B cell (primary cell): ENCODE measurements at regions not wholly inside any gene's neighbourhood (a gene's known extent, or its start where the extent isn't known, plus 50 kb on each side); places are given as distances from the start of the nearest gene placed in this dataset.

Experiments used
- ATAC-seq: fragments of 200-7000 bp; cut with Tn5 transposase; one replicate; pipeline ENCODE4 v1.10.0; 2021; ENCODE audit warnings: low read depth, mild to moderate bottlenecking, moderate number of reproducible peaks, moderate library complexity
- CTCF ChIA-PET: fragments of 350-600 bp; sonication (Branson Sonifier 250); formaldehyde crosslinking; loops from one replicate; lab custom pipeline; 2021; ENCODE audit warnings: antibody characterized with exemption, inconsistent platforms; lab: Charles Lee
- POLR2A ChIA-PET: fragments of 350-600 bp; sonication (Branson Sonifier 250); formaldehyde crosslinking; loops from one replicate; lab custom pipeline; 2021; ENCODE audit warnings: antibody characterized with exemption; lab: Charles Lee
- DNase-seq: peaks from one replicate; pipeline ENCODE4 v3.0.0; 2013
- H2AFZ ChIP-seq: 2 replicates; pipeline ENCODE4 v1.6.1; 2012; ENCODE audit warnings: mild to moderate bottlenecking, low read depth, low read length; ENCODE audit not compliant: insufficient read depth, poor library complexity, severe bottlenecking
- H3K27ac ChIP-seq, 2 donors: 1 replicate in 1 of 2; 2 replicates in 1 of 2; pipeline ENCODE4 v1.5.1; 2012 to 2013; ENCODE audit warnings: low read length in 2 of 2, mild to moderate bottlenecking in 2 of 2, moderate library complexity in 1 of 2
- H3K27me3 ChIP-seq, 4 experiments: fragments of 200-600 bp in 1 of 4; sonication (generic) in 1 of 4; replicated peaks in 1 of 4; 1 replicate in 2 of 4; 2 replicates in 2 of 4; pipeline versions ENCODE4 v1.6.1 to v1.7.0; 2013 to 2016; ENCODE audit warnings: low read length in 3 of 4, mild to moderate bottlenecking in 2 of 4, mixed read lengths in 1 of 4, moderate library complexity in 1 of 4; ENCODE audit not compliant: insufficient read depth in 4 of 4, control insufficient read depth in 3 of 4; ENCODE audit errors: control extremely low read depth in 1 of 4
- H3K36me3 ChIP-seq, 2 experiments: replicated peaks in 1 of 2; 1 replicate in 1 of 2; 2 replicates in 1 of 2; pipeline versions ENCODE4 v1.6.1 to v1.7.1; 2013; ENCODE audit warnings: low read length in 1 of 2; ENCODE audit not compliant: insufficient read depth in 2 of 2, control insufficient read depth in 1 of 2; ENCODE audit errors: control extremely low read depth in 1 of 2, extremely low read depth in 1 of 2
- H3K4me1 ChIP-seq, 2 donors: fragments of 200-600 bp in 1 of 2; sonication (generic) in 1 of 2; 1 replicate in 1 of 2; 2 replicates in 1 of 2; pipeline versions ENCODE4 v1.5.1 to v1.6.1; 2013 to 2017; ENCODE audit warnings: low read length in 2 of 2; ENCODE audit not compliant: control insufficient read depth in 2 of 2, insufficient read depth in 2 of 2
- H3K4me2 ChIP-seq: replicated peaks from 2 replicates; pipeline ENCODE3; 2012; ENCODE audit warnings: mild to moderate bottlenecking, low read depth, low read length; ENCODE audit not compliant: poor library complexity, severe bottlenecking
- H3K4me3 ChIP-seq, 5 experiments: fragments of 200-600 bp in 1 of 5; sonication (generic) in 1 of 5; 1 replicate in 3 of 5; 2 replicates in 2 of 5; pipeline versions ENCODE4 v1.5.1 to v1.7.0; 2011 to 2016; ENCODE audit warnings: low read length in 4 of 5, mild to moderate bottlenecking in 4 of 5, low read depth in 2 of 5, control low read depth in 1 of 5, moderate library complexity in 1 of 5; ENCODE audit not compliant: insufficient read depth in 1 of 5; ENCODE audit errors: control extremely low read depth in 1 of 5, extremely low read depth in 1 of 5
- H3K79me2 ChIP-seq: fragments of 200-600 bp; sonication (generic); one replicate; pipeline ENCODE4 v1.6.0; 2016; ENCODE audit warnings: low read length; ENCODE audit not compliant: control insufficient read depth, insufficient read depth
- H3K9ac ChIP-seq: fragments of 200-600 bp; sonication (generic); 2 replicates; pipeline ENCODE4 v1.6.1; 2017; ENCODE audit warnings: mild to moderate bottlenecking, low read length, moderate library complexity
- H3K9me3 ChIP-seq, 3 donors: one replicate each; pipeline versions ENCODE4 v1.6.1 to v1.7.1; 2013; ENCODE audit warnings: low read length in 2 of 3; ENCODE audit not compliant: control insufficient read depth in 2 of 3, insufficient read depth in 1 of 3; ENCODE audit errors: control extremely low read depth in 1 of 3
- H4K20me1 ChIP-seq: 2 replicates; pipeline ENCODE4 v1.6.0; 2012; ENCODE audit warnings: mild to moderate bottlenecking, low read length; ENCODE audit not compliant: insufficient read depth, control insufficient read depth, poor library complexity, severe bottlenecking
- H3K27ac Mint-ChIP-seq: one replicate; pipeline ENCODE4 v1.8.0; 2021; ENCODE audit warnings: mixed read lengths
- H3K27me3 Mint-ChIP-seq: one replicate; pipeline ENCODE4 v1.8.0; 2021; ENCODE audit warnings: mixed read lengths
- H3K4me1 Mint-ChIP-seq: one replicate; pipeline ENCODE4 v1.8.0; 2021; ENCODE audit warnings: mixed read lengths
- H3K4me3 Mint-ChIP-seq: one replicate; pipeline ENCODE4 v1.8.0; 2021; ENCODE audit warnings: mixed read lengths
- H3K9me3 Mint-ChIP-seq: one replicate; pipeline ENCODE4 v1.8.0; 2022; ENCODE audit warnings: mixed read lengths; ENCODE audit not compliant: insufficient read depth
- CTCF ChIP-seq: fragments of 200-600 bp; IDR thresholded peaks from one replicate; pipeline ENCODE4 v1.8.0; 2022; ENCODE audit warnings: antibody characterized with exemption, mild to moderate bottlenecking
- EZH2 ChIP-seq: IDR thresholded peaks from 2 replicates; pipeline ENCODE4 v1.6.1; 2012; ENCODE audit warnings: borderline replicate concordance, low read depth, mild to moderate bottlenecking, moderate library complexity, low read length; ENCODE audit not compliant: insufficient read depth, poor library complexity, severe bottlenecking
- WGBS: methylation state at CpG from one replicate; pipeline ENCODE4 v1.1.5; 2013; ENCODE audit warnings: missing lambda C conversion rate; ENCODE audit not compliant: insufficient coverage; 5-methylcytosine and 5-hydroxymethylcytosine counted together
- intact Hi-C: fragments of 100-400 bp; cut with micrococcal nuclease; formaldehyde crosslinking; loops from one replicate; pipeline ENCODE4 v1.10.0; 2022

GRCh38 chr13:75024602-75025001 is 457.4 kb downstream of the TBC1D4 start:
- Histone ChIP-seq H3K4me1 (no peaks in the 10 kb centered on the region), H3K9ac (no peak overlapping the region), H2AFZ (no peak overlapping the region), H3K36me3 (no peaks in the 10 kb centered on the region), H3K4me3 (no peak overlapping the region), H3K79me2 (no peaks in the 10 kb centered on the region), H3K9me3 (peaks cover 0 to 6% (median 0%) of the 10 kb centered on the region in 3 donors), H3K4me2 (no peak overlapping the region), H3K27ac (no peak overlapping the region), H4K20me1 (no peaks in the 10 kb centered on the region), H3K27me3 (no peaks in the 10 kb centered on the region)
- ATAC-seq (no peak), DNase-seq (no peak)
- Mint-ChIP-seq H3K4me1 (no peaks in the 10 kb centered on the region), H3K9me3 (peaks cover 3% of the 10 kb centered on the region), H3K4me3 (no peak overlapping the region), H3K27ac (no peak overlapping the region), H3K27me3 (no peaks in the 10 kb centered on the region)
- TF ChIP-seq EZH2 (no peak), CTCF (no peak)
- ChIA-PET CTCF (no interaction called here), POLR2A (no interaction called here)
- intact Hi-C loops, result no loop called here
- no CpG with 5 or more reads among the region's 1 CpG for WGBS

GRCh38 chr13:75023609-75024008 is 458.4 kb downstream of the TBC1D4 start:
- H3K79me2 ChIP-seq, result no peaks in the 10 kb centered on the region
- no peaks in the 10 kb centered on the region for H3K4me1 ChIP-seq
- no peaks in the 10 kb centered on the region for H3K9me3 ChIP-seq
- no peak for TF ChIP-seq CTCF
- TF ChIP-seq EZH2, result no peak
- ChIA-PET CTCF (no interaction called here), POLR2A (no interaction called here)
- no peak overlapping the region for H2AFZ ChIP-seq
- no peak overlapping the region for H3K4me2 ChIP-seq
- no peak overlapping the region for H3K27ac Mint-ChIP-seq
- no peaks in the 10 kb centered on the region for H3K27me3 ChIP-seq
- no peak overlapping the region for H3K4me3 ChIP-seq
- ATAC-seq, result no peak
- H3K4me1 Mint-ChIP-seq, result no peaks in the 10 kb centered on the region
- no peaks in the 10 kb centered on the region for H3K36me3 ChIP-seq
- no CpG with 5 or more reads among the region's 1 CpG for WGBS
- intact Hi-C loops, result no loop called here
- H4K20me1 ChIP-seq, result no peaks in the 10 kb centered on the region
- H3K4me3 Mint-ChIP-seq, result no peak overlapping the region
- no peaks in the 10 kb centered on the region for H3K27me3 Mint-ChIP-seq
- no peak overlapping the region for H3K27ac ChIP-seq
- H3K9me3 Mint-ChIP-seq, result peaks cover 2% of the 10 kb centered on the region
- no peak for DNase-seq
- no peak overlapping the region for H3K9ac ChIP-seq
